Mesenchymal stem cell (in vitro differentiated cells and primary cell): ENCODE measurements at regions not wholly inside any gene's neighbourhood (a gene's known extent, or its start where the extent isn't known, plus 50 kb on each side); places are given as distances from the start of the nearest gene placed in this dataset.
"Not testable (repeated sequence)": the region's sequence is repeated elsewhere in the genome, so short reads cannot be mapped to it uniquely, and the experiment has no call there.

Experiments used
- DNase-seq: peaks from one replicate; pipeline ENCODE4 v3.0.0-alpha.2; 2013
- H2AFZ ChIP-seq: one replicate; pipeline ENCODE4 v1.6.1; 2013; ENCODE audit warnings: low read depth, mild to moderate bottlenecking, control low read depth, inconsistent platforms, low read length, moderate library complexity
- H2AK5ac ChIP-seq: 2 replicates; pipeline ENCODE4 v1.6.1; 2013; ENCODE audit warnings: low read length, moderate library complexity, mild to moderate bottlenecking, inconsistent platforms; ENCODE audit not compliant: severe bottlenecking
- H2BK120ac ChIP-seq: one replicate; pipeline ENCODE4 v1.6.1; 2013; ENCODE audit warnings: low read depth, mild to moderate bottlenecking, inconsistent platforms, low read length, moderate library complexity
- H2BK12ac ChIP-seq, 2 experiments: one replicate each; pipeline ENCODE4 v1.6.1; 2013; ENCODE audit warnings: inconsistent platforms in 2 of 2, low read length in 2 of 2, mild to moderate bottlenecking in 2 of 2, moderate library complexity in 2 of 2, control low read depth in 1 of 2
- H2BK15ac ChIP-seq: one replicate; pipeline ENCODE4 v1.6.1; 2013; ENCODE audit warnings: mild to moderate bottlenecking, low read depth, inconsistent platforms; ENCODE audit not compliant: poor library complexity, severe bottlenecking
- H2BK5ac ChIP-seq: 2 replicates; pipeline ENCODE4 v1.6.1; 2013; ENCODE audit warnings: low read depth, mild to moderate bottlenecking, low read length, control low read depth, inconsistent platforms; ENCODE audit not compliant: poor library complexity, severe bottlenecking
- H3K14ac ChIP-seq, 2 experiments: one replicate each; pipeline ENCODE4 v1.6.1; 2013; ENCODE audit warnings: inconsistent platforms in 2 of 2, low read length in 2 of 2, control low read depth in 1 of 2, mild to moderate bottlenecking in 1 of 2, moderate library complexity in 1 of 2
- H3K18ac ChIP-seq, 2 experiments: one replicate each; pipeline ENCODE4 v1.6.1; 2013; ENCODE audit warnings: inconsistent platforms in 2 of 2, low read length in 2 of 2, control low read depth in 1 of 2, low read depth in 1 of 2, mild to moderate bottlenecking in 1 of 2
- H3K23ac ChIP-seq, 2 experiments: one replicate each; pipeline ENCODE4 v1.6.1; 2013; ENCODE audit warnings: inconsistent platforms in 2 of 2, low read length in 2 of 2, mild to moderate bottlenecking in 2 of 2, moderate library complexity in 2 of 2, control low read depth in 1 of 2
- H3K27ac ChIP-seq: 2 replicates; pipeline ENCODE4 v1.5.1; 2013; ENCODE audit warnings: mild to moderate bottlenecking, moderate library complexity, low read length, control low read depth, inconsistent platforms; ENCODE audit not compliant: poor library complexity, severe bottlenecking
- H3K27me3 ChIP-seq, 2 experiments: 2 replicates each; pipeline versions ENCODE4 v1.6.1 to v1.7.0; 2013; ENCODE audit warnings: low read length in 2 of 2, mild to moderate bottlenecking in 2 of 2, moderate library complexity in 2 of 2, control low read depth in 1 of 2, inconsistent platforms in 1 of 2; ENCODE audit not compliant: control insufficient read depth in 1 of 2, insufficient read depth in 1 of 2
- H3K36me3 ChIP-seq, 2 experiments: 2 replicates each; pipeline versions ENCODE4 v1.6.1 to v1.7.0; 2013; ENCODE audit warnings: low read length in 2 of 2, control low read depth in 1 of 2, inconsistent platforms in 1 of 2, low read depth in 1 of 2, mild to moderate bottlenecking in 1 of 2; ENCODE audit not compliant: insufficient read depth in 2 of 2, control insufficient read depth in 1 of 2
- H3K4ac ChIP-seq, 2 experiments: one replicate each; pipeline ENCODE4 v1.6.1; 2013; ENCODE audit warnings: inconsistent platforms in 2 of 2, low read length in 2 of 2, mild to moderate bottlenecking in 2 of 2, moderate library complexity in 2 of 2, control low read depth in 1 of 2, low read depth in 1 of 2
- H3K4me1 ChIP-seq: 2 replicates; pipeline ENCODE4 v1.6.1; 2013; ENCODE audit warnings: low read depth, low read length, control low read depth; ENCODE audit not compliant: control insufficient read depth, insufficient read depth
- H3K4me2 ChIP-seq: 2 replicates; pipeline ENCODE4 v1.6.1; 2013; ENCODE audit warnings: low read length, mild to moderate bottlenecking, inconsistent platforms; ENCODE audit not compliant: poor library complexity, severe bottlenecking
- H3K4me3 ChIP-seq, 2 experiments: 2 replicates each; pipeline versions ENCODE4 v1.5.1 to v1.7.0; 2013; ENCODE audit warnings: low read length in 2 of 2, mild to moderate bottlenecking in 2 of 2, control low read depth in 1 of 2, low read depth in 1 of 2; ENCODE audit not compliant: insufficient read depth in 1 of 2
- H3K79me1 ChIP-seq: replicated peaks from 2 replicates; pipeline ENCODE4 v1.6.1; 2013; ENCODE audit warnings: mild to moderate bottlenecking, control low read depth, low read length, inconsistent platforms; ENCODE audit not compliant: poor library complexity, severe bottlenecking
- H3K9ac ChIP-seq: 2 replicates; pipeline ENCODE4 v1.7.0; 2013; ENCODE audit warnings: mild to moderate bottlenecking, low read length, moderate library complexity
- H3K9me3 ChIP-seq: 2 replicates; pipeline ENCODE4 v1.7.0; 2013; ENCODE audit warnings: mild to moderate bottlenecking, low read length; ENCODE audit not compliant: control insufficient read depth
- H4K8ac ChIP-seq: one replicate; pipeline ENCODE4 v1.6.1; 2013; ENCODE audit warnings: inconsistent platforms, mild to moderate bottlenecking, low read length, moderate library complexity
- H4K91ac ChIP-seq: one replicate; pipeline ENCODE4 v1.6.1; 2013; ENCODE audit warnings: mild to moderate bottlenecking, low read length, inconsistent platforms
- WGBS: methylation state at CpG from one replicate; pipeline ENCODE4 v1.1.7; 2013; ENCODE audit warnings: mixed read lengths; 5-methylcytosine and 5-hydroxymethylcytosine counted together

- H3K4ac ChIP-seq: no peak overlapping the region
- H3K4me1 ChIP-seq: no peaks in the 10 kb centered on the region
- 51% methylated on average over 4 of the region's 5 CpGs for WGBS
- H3K4me2 ChIP-seq: no peak overlapping the region
- H2AK5ac ChIP-seq: no peak overlapping the region
- DNase-seq: no peak
- H3K27ac ChIP-seq: no peak overlapping the region
- H2BK15ac ChIP-seq: no peak overlapping the region
- H3K36me3 ChIP-seq: no peaks in the 10 kb centered on the region
- H3K4me3 ChIP-seq: no peak overlapping the region
- H3K14ac ChIP-seq: no peak overlapping the region
- no peak overlapping the region for H2BK5ac ChIP-seq
- no peak overlapping the region for H2BK12ac ChIP-seq
- no peaks in the 10 kb centered on the region for H3K79me1 ChIP-seq
- no peak overlapping the region for H4K8ac ChIP-seq
- no peak overlapping the region for H4K91ac ChIP-seq
- H3K23ac ChIP-seq: no peak overlapping the region
- H2AFZ ChIP-seq: no peak overlapping the region
- H3K9me3 ChIP-seq: no peaks in the 10 kb centered on the region
- no peaks in the 10 kb centered on the region for H3K27me3 ChIP-seq
- no peak overlapping the region for H3K18ac ChIP-seq
- no peak overlapping the region for H3K9ac ChIP-seq
- H2BK120ac ChIP-seq: no peak overlapping the region
These were observed 289.6 kb upstream of the ERCC4 start for GRCh38 chr16:13630374-13630773.

- Histone ChIP-seq H4K91ac (no peak overlapping the region), H3K23ac (no peak overlapping the region), H2AFZ (no peak overlapping the region), H3K14ac (no peak overlapping the region), H4K8ac (no peak overlapping the region), H2BK15ac (no peak overlapping the region), H3K4ac (no peak overlapping the region), H2BK12ac (no peak overlapping the region), H3K27me3 (no peaks in the 10 kb centered on the region), H2AK5ac (no peak overlapping the region), H3K36me3 (no peaks in the 10 kb centered on the region), H3K27ac (no peak overlapping the region), H2BK5ac (no peak overlapping the region), H3K4me2 (no peak overlapping the region), H3K9ac (no peak overlapping the region), H3K9me3 (peaks cover 1% of the 10 kb centered on the region), H3K4me3 (no peak overlapping the region), H3K79me1 (no peaks in the 10 kb centered on the region), H2BK120ac (no peak overlapping the region), H3K18ac (no peak overlapping the region), H3K4me1 (no peaks in the 10 kb centered on the region)
- DNase-seq: no peak
- 46% methylated on average over 2 of the region's 2 CpGs for WGBS
These were observed 288.7 kb upstream of the ERCC4 start for GRCh38 chr16:13631213-13631767.

GRCh38 chr16:13631916-13632315, 288.0 kb upstream of the ERCC4 start:
- Histone ChIP-seq H3K4me3 (no peak overlapping the region), H2BK15ac (no peak overlapping the region), H2BK12ac (no peak overlapping the region), H3K4me2 (no peak overlapping the region), H3K79me1 (no peaks in the 10 kb centered on the region), H3K18ac (no peak overlapping the region), H4K91ac (no peak overlapping the region), H3K4ac (no peak overlapping the region), H2AK5ac (no peak overlapping the region), H2AFZ (no peak overlapping the region), H3K27me3 (no peaks in the 10 kb centered on the region), H3K9me3 (peaks cover 5% of the 10 kb centered on the region), H3K36me3 (no peaks in the 10 kb centered on the region), H3K14ac (no peak overlapping the region), H3K27ac (no peak overlapping the region), H3K23ac (no peak overlapping the region), H2BK120ac (no peak overlapping the region), H3K4me1 (no peaks in the 10 kb centered on the region), H2BK5ac (no peak overlapping the region), H3K9ac (no peak overlapping the region), H4K8ac (no peak overlapping the region)
- 14% methylated on average over 3 of the region's 4 CpGs for WGBS
- no peak for DNase-seq

DNA sequence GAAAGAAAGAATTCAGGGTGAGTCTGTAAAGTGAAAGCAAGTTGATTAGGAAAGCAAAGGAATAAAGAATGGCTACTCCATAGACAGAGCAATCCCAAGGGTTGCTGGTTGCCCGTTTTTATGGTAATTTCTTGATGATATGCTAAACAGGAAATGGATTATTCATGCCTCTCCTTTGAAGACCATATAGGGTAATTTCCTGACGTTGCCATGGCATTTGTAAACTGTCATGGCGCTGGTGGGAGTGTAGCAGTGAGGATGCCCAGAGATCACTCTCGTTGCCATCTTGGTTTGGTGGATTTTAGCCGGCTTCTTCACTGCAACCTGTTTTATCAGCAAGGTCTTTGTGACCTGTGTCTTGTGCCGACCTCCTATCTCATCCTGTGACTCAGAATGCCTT, 287.4 kb upstream of the ERCC4 start:
- H3K9ac ChIP-seq: not testable (repeated sequence)
- WGBS: 55% methylated on average over 6 of the region's 6 CpGs

More for the DNA sequence above, 287.4 kb upstream of the ERCC4 start:
- not testable (repeated sequence) for DNase-seq, H2BK12ac ChIP-seq, H4K91ac ChIP-seq, H3K4me2 ChIP-seq, H3K23ac ChIP-seq, H2AK5ac ChIP-seq, H2BK5ac ChIP-seq, H2BK120ac ChIP-seq, H3K4me1 ChIP-seq, H4K8ac ChIP-seq, H3K4ac ChIP-seq, H3K9me3 ChIP-seq, H3K14ac ChIP-seq, H3K79me1 ChIP-seq, H2AFZ ChIP-seq, H3K36me3 ChIP-seq, H3K27me3 ChIP-seq, H3K18ac ChIP-seq, H2BK15ac ChIP-seq, H3K4me3 ChIP-seq, H3K27ac ChIP-seq
